Left ventricle myocardium inferior (tissue), 1 donor: ENCODE measurements at regions not wholly inside any gene's neighbourhood (a gene's known extent, or its start where the extent isn't known, plus 50 kb on each side); places are given as distances from the start of the nearest gene placed in this dataset.

Source experiments
- DNase-seq: peaks from one replicate; pipeline ENCODE4 v3.0.0-alpha.2; 2020
- H3K27ac ChIP-seq: fragments of 200-600 bp; replicated peaks from 2 replicates; pipeline ENCODE4 v1.8.0; 2021
- H3K27me3 ChIP-seq: fragments of 200-600 bp; 2 replicates; pipeline ENCODE4 v1.8.0; 2021; ENCODE audit warnings: low read depth
- H3K36me3 ChIP-seq: fragments of 200-600 bp; 2 replicates; pipeline ENCODE4 v1.8.0; 2021
- H3K4me1 ChIP-seq: fragments of 200-600 bp; 2 replicates; pipeline ENCODE4 v1.8.0; 2021
- H3K4me3 ChIP-seq: fragments of 200-600 bp; 2 replicates; pipeline ENCODE4 v1.8.0; 2021; ENCODE audit warnings: mild to moderate bottlenecking, moderate library complexity
- H3K9me3 ChIP-seq: fragments of 200-600 bp; replicated peaks from 2 replicates; pipeline ENCODE4 v1.8.0; 2021
- intact Hi-C: fragments of 100-400 bp; cut with micrococcal nuclease; formaldehyde crosslinking; loops from one replicate; pipeline ENCODE4 v1.11.0; 2022
- TF ChIP-seq, protein P1 (sequence below): fragments of 200-600 bp; IDR thresholded peaks from 2 replicates; pipeline ENCODE4 v1.8.0; 2021; ENCODE audit warnings: antibody characterized with exemption, mild to moderate bottlenecking, borderline replicate concordance
- donor health status: DM: no; HTN: yes; CAD: no; lungs with severe emphysema.

DNA sequence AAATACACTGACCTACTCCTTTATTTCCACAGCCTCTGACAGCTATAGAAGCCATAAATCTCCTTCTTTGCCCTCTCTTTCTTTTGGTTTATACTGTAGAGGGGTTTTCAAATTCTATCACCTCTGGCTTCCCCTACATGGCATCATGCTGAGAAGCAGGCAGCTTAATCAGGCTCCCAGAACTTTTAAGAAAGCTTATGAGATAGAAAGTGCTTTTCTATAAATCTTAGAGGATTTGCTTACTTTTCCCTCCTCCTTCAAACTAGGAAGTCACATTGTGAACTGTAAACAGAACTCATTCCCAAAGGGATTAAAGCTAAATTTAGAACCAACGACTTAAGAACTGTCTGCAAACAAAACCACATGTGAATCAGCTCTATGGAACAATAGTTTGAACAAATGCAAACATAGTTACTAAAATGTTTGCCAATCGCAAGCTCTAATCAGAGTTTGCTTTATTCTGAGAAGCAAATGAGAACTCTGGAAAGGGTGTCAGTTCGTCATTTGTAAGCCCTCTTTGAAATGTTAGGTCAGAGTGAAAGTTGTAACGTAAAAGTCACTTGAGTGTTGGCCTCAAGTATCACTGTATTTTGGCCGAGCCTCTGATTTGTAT is 344.1 kb downstream of the RFC3 start:
- H3K4me1 ChIP-seq, result peaks cover 31% of the 10 kb centered on the region
- H3K27ac ChIP-seq, result peak overlapping the region; percentile 78
- TF ChIP-seq, protein P1, sequence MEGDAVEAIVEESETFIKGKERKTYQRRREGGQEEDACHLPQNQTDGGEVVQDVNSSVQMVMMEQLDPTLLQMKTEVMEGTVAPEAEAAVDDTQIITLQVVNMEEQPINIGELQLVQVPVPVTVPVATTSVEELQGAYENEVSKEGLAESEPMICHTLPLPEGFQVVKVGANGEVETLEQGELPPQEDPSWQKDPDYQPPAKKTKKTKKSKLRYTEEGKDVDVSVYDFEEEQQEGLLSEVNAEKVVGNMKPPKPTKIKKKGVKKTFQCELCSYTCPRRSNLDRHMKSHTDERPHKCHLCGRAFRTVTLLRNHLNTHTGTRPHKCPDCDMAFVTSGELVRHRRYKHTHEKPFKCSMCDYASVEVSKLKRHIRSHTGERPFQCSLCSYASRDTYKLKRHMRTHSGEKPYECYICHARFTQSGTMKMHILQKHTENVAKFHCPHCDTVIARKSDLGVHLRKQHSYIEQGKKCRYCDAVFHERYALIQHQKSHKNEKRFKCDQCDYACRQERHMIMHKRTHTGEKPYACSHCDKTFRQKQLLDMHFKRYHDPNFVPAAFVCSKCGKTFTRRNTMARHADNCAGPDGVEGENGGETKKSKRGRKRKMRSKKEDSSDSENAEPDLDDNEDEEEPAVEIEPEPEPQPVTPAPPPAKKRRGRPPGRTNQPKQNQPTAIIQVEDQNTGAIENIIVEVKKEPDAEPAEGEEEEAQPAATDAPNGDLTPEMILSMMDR, result no peak
- no peaks in the 10 kb centered on the region for H3K36me3 ChIP-seq
- H3K4me3 ChIP-seq, result peak overlapping the region; percentile 34
- intact Hi-C loops, result no loop called here
- no peaks in the 10 kb centered on the region for H3K27me3 ChIP-seq
- DNase-seq, result no peak
- H3K9me3 ChIP-seq, result no peaks in the 10 kb centered on the region

DNA sequence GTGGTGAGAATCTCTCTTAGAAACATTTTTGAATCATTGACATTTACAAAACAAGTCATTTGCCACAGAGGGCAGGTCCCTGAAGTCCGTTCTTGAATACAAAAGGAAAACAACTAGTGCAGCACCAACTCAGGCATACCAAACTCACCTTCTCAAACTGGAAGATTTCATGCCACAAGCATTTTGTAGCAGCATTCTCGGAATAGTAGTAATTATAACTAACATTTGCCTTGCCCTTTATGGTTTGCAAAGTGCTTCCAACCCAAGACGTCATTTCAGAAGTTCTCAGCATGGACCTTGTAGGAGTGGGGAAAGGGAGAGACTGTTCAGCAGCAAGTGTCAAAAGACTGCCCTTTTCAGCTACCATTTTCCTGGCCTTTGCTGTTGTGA is 344.6 kb downstream of the RFC3 start:
- Histone ChIP-seq H3K27ac (peak overlapping the region; percentile 78), H3K27me3 (no peaks in the 10 kb centered on the region), H3K36me3 (no peaks in the 10 kb centered on the region), H3K4me1 (peaks cover 26% of the 10 kb centered on the region), H3K9me3 (no peaks in the 10 kb centered on the region), H3K4me3 (peak overlapping the region; percentile 34)
- no peak for DNase-seq
- intact Hi-C loops, result no loop called here
- TF ChIP-seq, protein P1, result no peak

DNA sequence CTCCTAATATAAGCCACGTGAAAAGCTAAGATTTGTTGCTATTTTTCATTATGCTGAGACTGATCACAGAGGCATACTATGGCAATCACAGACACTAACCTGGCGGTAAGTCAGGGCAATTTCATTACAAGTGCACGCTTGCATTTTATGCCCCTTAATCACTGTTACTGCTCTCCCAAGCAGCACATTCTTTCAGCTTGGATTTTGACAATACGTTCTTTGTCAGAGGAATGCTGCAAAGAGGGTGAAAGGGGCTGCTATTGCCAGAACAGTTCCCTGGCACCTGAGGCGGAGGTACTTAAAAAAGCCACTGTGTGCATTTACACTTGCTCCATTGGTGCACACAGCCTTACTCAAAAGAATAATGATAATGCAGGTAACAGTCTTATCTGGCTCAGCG is 346.6 kb downstream of the RFC3 start:
- H3K27ac ChIP-seq, result no peak overlapping the region
- H3K4me3 ChIP-seq, result no peak overlapping the region
- H3K27me3 ChIP-seq, result no peaks in the 10 kb centered on the region
- DNase-seq, result no peak
- H3K36me3 ChIP-seq, result no peaks in the 10 kb centered on the region
- peaks cover 23% of the 10 kb centered on the region for H3K4me1 ChIP-seq
- intact Hi-C loops, result no loop called here
- H3K9me3 ChIP-seq, result no peaks in the 10 kb centered on the region
- TF ChIP-seq, protein P1, result no peak

DNA sequence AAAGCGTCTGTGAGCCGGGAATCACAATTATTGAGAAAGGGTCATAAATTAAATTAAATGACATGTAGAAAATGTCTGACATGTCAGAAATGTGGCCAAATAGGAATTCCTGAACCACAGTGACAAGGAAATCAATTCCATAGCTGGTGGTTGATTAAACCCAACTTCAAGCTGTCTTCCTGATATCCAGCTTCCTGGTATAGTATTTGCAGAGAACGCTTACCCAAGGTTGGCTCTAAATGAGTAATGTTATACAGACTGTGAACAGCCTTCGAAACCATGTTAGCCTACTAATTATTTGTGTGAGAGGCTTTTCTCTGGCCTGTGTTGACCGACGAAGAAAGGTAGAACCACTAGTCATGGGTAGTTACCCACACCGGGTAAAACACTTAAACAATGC is 347.2 kb downstream of the RFC3 start:
- no peak overlapping the region for H3K4me3 ChIP-seq
- H3K4me1 ChIP-seq, result peaks cover 23% of the 10 kb centered on the region
- H3K27ac ChIP-seq, result no peak overlapping the region
- H3K27me3 ChIP-seq, result no peaks in the 10 kb centered on the region
- intact Hi-C loops, result no loop called here
- TF ChIP-seq, protein P1, result no peak
- no peak for DNase-seq
- H3K36me3 ChIP-seq, result no peaks in the 10 kb centered on the region
- no peaks in the 10 kb centered on the region for H3K9me3 ChIP-seq

DNA sequence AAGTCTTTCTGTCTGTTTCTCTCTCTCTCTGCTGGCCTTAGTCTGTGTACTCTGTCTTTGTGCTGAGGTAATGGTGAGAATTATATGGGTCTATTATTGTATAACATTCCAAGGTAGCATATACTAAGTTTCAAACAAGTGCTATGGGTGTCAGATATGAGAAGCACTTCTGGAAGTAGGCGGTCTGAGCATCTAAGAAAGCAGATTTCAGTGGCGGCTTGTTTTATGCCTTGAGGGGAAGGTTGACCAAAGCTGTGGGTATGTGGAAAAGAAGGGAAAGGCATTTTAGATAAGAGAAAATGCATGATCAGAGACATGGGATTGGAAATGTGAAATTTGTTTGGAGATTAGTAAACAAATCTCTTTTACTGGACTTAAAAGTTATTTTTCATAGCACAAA is 348.5 kb downstream of the RFC3 start:
- Histone ChIP-seq H3K4me3 (no peak overlapping the region), H3K9me3 (no peaks in the 10 kb centered on the region), H3K27me3 (no peaks in the 10 kb centered on the region), H3K4me1 (peaks cover 21% of the 10 kb centered on the region), H3K27ac (no peak overlapping the region), H3K36me3 (no peaks in the 10 kb centered on the region)
- TF ChIP-seq, protein P1, result no peak
- intact Hi-C loops, result no loop called here
- no peak for DNase-seq
